NCI-H187 treated with DMSO at 0.1 percent for 48 hours (cell line): ENCODE measurements at regions not wholly inside any gene's neighbourhood (a gene's known extent, or its start where the extent isn't known, plus 50 kb on each side); places are given as distances from the start of the nearest gene placed in this dataset.

Experiments
- DNase-seq: peaks from one replicate; lab custom pipeline; 2025; lab: John Stamatoyannopoulos, UW

- no peak for DNase-seq
Measured at GRCh38 chr3:76349715-76350480, 564.5 kb upstream of the ZNF717 start.

- no peak for DNase-seq
Measured at GRCh38 chr3:76352051-76352450, 566.7 kb upstream of the ZNF717 start.

- no peak for DNase-seq
Measured at GRCh38 chr3:76352511-76353284, 567.3 kb upstream of the ZNF717 start.

GRCh38 chr3:76353683-76354082 lies 568.3 kb upstream of the ZNF717 start:
- no peak for DNase-seq

GRCh38 chr3:76361010-76361409 lies 575.7 kb upstream of the ZNF717 start:
- DNase-seq, result no peak

- DNase-seq, result no peak
Measured at GRCh38 chr3:76362643-76363042, 577.3 kb upstream of the ZNF717 start.

- DNase-seq, result no peak
Measured at GRCh38 chr3:76365275-76365674, 579.9 kb upstream of the ZNF717 start.

GRCh38 chr3:76367281-76367680 lies 581.9 kb upstream of the ZNF717 start:
- no peak for DNase-seq

GRCh38 chr3:76369170-76369569 lies 583.8 kb upstream of the ZNF717 start:
- DNase-seq, result no peak

GRCh38 chr3:76370749-76371520 lies 585.6 kb upstream of the ZNF717 start:
- DNase-seq, result no peak

GRCh38 chr3:76372497-76372896 lies 587.1 kb upstream of the ZNF717 start:
- no peak for DNase-seq

GRCh38 chr3:76377074-76377473 lies 591.7 kb upstream of the ZNF717 start:
- DNase-seq, result no peak

GRCh38 chr3:76378789-76379188 lies 593.4 kb upstream of the ZNF717 start:
- no peak for DNase-seq

- DNase-seq, result no peak
Measured at GRCh38 chr3:76383781-76384180, 598.4 kb upstream of the ZNF717 start.

GRCh38 chr3:76387000-76387399 lies 601.7 kb upstream of the ZNF717 start:
- no peak for DNase-seq

GRCh38 chr3:76400141-76400540 lies 614.8 kb upstream of the ZNF717 start:
- no peak for DNase-seq

GRCh38 chr3:76402926-76403325 lies 617.6 kb upstream of the ZNF717 start:
- DNase-seq, result no peak

- DNase-seq, result peak; percentile 17
Measured at GRCh38 chr3:76403556-76403955, 618.2 kb upstream of the ZNF717 start.

GRCh38 chr3:76405196-76405595 lies 619.8 kb upstream of the ZNF717 start:
- DNase-seq, result no peak

- no peak for DNase-seq
Measured at GRCh38 chr3:76410762-76411281, 625.5 kb upstream of the ZNF717 start.

GRCh38 chr3:76415384-76415783 lies 624.5 kb upstream of the ROBO2 start:
- no peak for DNase-seq

- no peak for DNase-seq
Measured at GRCh38 chr3:76429581-76430177, 610.2 kb upstream of the ROBO2 start.
